Hepatocyte (in vitro differentiated cells): ENCODE measurements at regions not wholly inside any gene's neighbourhood (a gene's known extent, or its start where the extent isn't known, plus 50 kb on each side); places are given as distances from the start of the nearest gene placed in this dataset.

Experiments
- CTCF ChIP-seq: fragments of 200-600 bp; sonication (generic); IDR thresholded peaks from 2 replicates; pipeline ENCODE4 v1.5.1; 2016; ENCODE audit warnings: antibody characterized with exemption, mild to moderate bottlenecking; ENCODE audit not compliant: poor library complexity
- EZH2phosphoT487 ChIP-seq: fragments of 200-600 bp; sonication (generic); IDR thresholded peaks from one replicate; pipeline ENCODE4 v1.6.1; 2018; ENCODE audit warnings: antibody characterized with exemption, mild to moderate bottlenecking, low read depth, moderate library complexity; ENCODE audit not compliant: unreplicated experiment, severe bottlenecking

GRCh38 chr12:89879766-89880165, 171.1 kb upstream of the ATP2B1 start:
- TF ChIP-seq CTCF, result no peak
- TF ChIP-seq EZH2phosphoT487, result no peak
